SH-SY5Y (cell line): ENCODE measurements at regions not wholly inside any gene's neighbourhood (a gene's known extent, or its start where the extent isn't known, plus 50 kb on each side); places are given as distances from the start of the nearest gene placed in this dataset.

ENCODE experiments used
- GATA2 ChIP-seq: IDR thresholded peaks from 2 replicates; pipeline ENCODE4 v1.6.1; 2011; ENCODE audit warnings: mild to moderate bottlenecking, low read depth, low read length
- GATA3 ChIP-seq: IDR thresholded peaks from 2 replicates; pipeline ENCODE4 v1.6.1; 2011; ENCODE audit warnings: low read depth, mild to moderate bottlenecking, low read length, moderate library complexity

DNA sequence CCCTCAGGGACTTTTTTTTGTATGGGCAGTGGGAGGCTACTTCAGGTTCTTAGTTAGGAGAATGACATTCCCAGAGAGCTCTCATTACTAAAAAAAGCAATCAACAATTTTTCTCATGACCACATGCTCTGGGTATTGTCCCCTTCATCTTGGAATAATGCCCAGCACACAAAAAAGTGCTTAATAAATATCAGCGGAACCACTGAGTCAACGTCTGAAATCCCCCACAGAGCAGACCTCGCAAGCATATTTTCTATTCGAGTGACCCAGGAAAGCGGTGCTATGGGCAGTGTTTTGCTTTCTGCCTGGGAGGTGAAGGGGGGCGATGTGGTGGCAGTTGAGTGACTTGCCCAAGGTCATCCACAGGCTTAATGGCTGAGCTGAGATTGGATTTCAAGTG is 493.4 kb upstream of the ZMIZ1 start:
- TF ChIP-seq GATA2 (no peak), GATA3 (no peak)
